Heart left ventricle (tissue), 16 donors: ENCODE measurements at regions not wholly inside any gene's neighbourhood (a gene's known extent, or its start where the extent isn't known, plus 50 kb on each side); places are given as distances from the start of the nearest gene placed in this dataset.

Source experiments
- ATAC-seq, 4 donors: fragments of 200-7000 bp; cut with Tn5 transposase; one replicate each; pipeline ENCODE4 v1.9.1; 2020 to 2022; ENCODE audit warnings: moderate library complexity in 4 of 4, mild to moderate bottlenecking in 3 of 4, moderate number of reproducible peaks in 1 of 4
- DNase-seq, 5 donors: peaks; one replicate each; pipeline ENCODE4 v3.0.0-alpha.2; 2020
- H3K27ac ChIP-seq, 12 donors: fragments of 200-600 bp; sonication (generic) in 4 of 12; one replicate each; pipeline versions ENCODE4 v1.5.0 to v1.8.0; 2016 to 2022; ENCODE audit warnings: mild to moderate bottlenecking in 2 of 12
- H3K27me3 ChIP-seq, 9 donors: fragments of 200-600 bp; sonication (generic) in 2 of 9; one replicate each; pipeline versions ENCODE4 v1.5.1 to v1.8.0; 2016 to 2022; ENCODE audit warnings: mild to moderate bottlenecking in 3 of 9
- H3K36me3 ChIP-seq, 9 donors: fragments of 200-600 bp; sonication (generic) in 2 of 9; one replicate each; pipeline versions ENCODE4 v1.5.0 to v1.8.0; 2018 to 2022; ENCODE audit warnings: mild to moderate bottlenecking in 2 of 9
- H3K4me1 ChIP-seq, 12 donors: fragments of 200-600 bp; sonication (generic) in 4 of 12; one replicate each; pipeline versions ENCODE4 v1.5.0 to v1.8.0; 2016 to 2022; ENCODE audit warnings: mild to moderate bottlenecking in 3 of 12
- H3K4me3 ChIP-seq, 12 donors: fragments of 200-600 bp; sonication (generic) in 4 of 12; one replicate each; pipeline versions ENCODE4 v1.5.0 to v1.8.0; 2017 to 2022; ENCODE audit warnings: mild to moderate bottlenecking in 9 of 12, moderate library complexity in 4 of 12
- H3K9me3 ChIP-seq, 12 donors: fragments of 200-600 bp; sonication (generic) in 4 of 12; one replicate each; pipeline versions ENCODE4 v1.5.0 to v1.8.0; 2016 to 2022; ENCODE audit warnings: mild to moderate bottlenecking in 1 of 12
- CTCF ChIP-seq, 12 donors: fragments of 200-600 bp; sonication (generic) in 4 of 12; IDR thresholded peaks; one replicate each; pipeline versions ENCODE4 v1.5.0 to v1.8.0; 2018 to 2022; ENCODE audit warnings: antibody characterized with exemption in 12 of 12, mild to moderate bottlenecking in 5 of 12
- POLR2A ChIP-seq, 2 donors: fragments of 450-650 bp; IDR thresholded peaks; one replicate each; pipeline ENCODE4 v1.6.1; 2017; ENCODE audit warnings: antibody characterized with exemption in 2 of 2, mild to moderate bottlenecking in 2 of 2, moderate library complexity in 2 of 2
- WGBS, 4 donors: extraction: QIAGEN DNeasy Blood & Tissue Kit in 2 of 4; methylation state at CpG; one replicate each; pipeline versions ENCODE4 v1.1.5 to v1.1.7; 2013 to 2018; 5-methylcytosine and 5-hydroxymethylcytosine counted together
- intact Hi-C, 10 donors: fragments of 100-400 bp; cut with DNase I; formaldehyde crosslinking; loops; one replicate each; pipeline versions ENCODE4 v1.11.1 to v1.14.2; 2022
- donor health status: ischemic (EF 13 %, LVEDD 7.1; RV severe dilation, severe dysfunction).
- donor health status: healthy with polysubstance abuse.
- donor health status: DM: no; HTN: yes; CAD: no.
- donor health status: DM: no; HTN: no; CAD: no.
- donor health status: ischemic (EF 25% LVEDD 6.9; RV normal size, moderate dysfunction).
- donor health status: ischemic (EF 25% LVEDD 5.7; RV mildly dilated, moderate dysfunction).
- donor health status: healthy.
- donor health status: DM: yes; HTN: yes; CAD: no.
- donor health status: ischemic (EF 35%, LVEDD 5.7; RV mildly dilated, moderate dysfunction).
- donor health status: nonischemic (EF 11% LVEDD 7.7; RV severe dilation, severe dysfunction).
- donor health status: DM: yes; HTN: yes; CAD: no.
- donor health status: PGD.
- donor health status: ischemic (EF 29% LVEDD 5.4; RV normal size, mild dysfunction).
- donor health status: nonischemic (EF 23%, LVEDD 6.1; RV moderate dilation, normal function).

GRCh38 chr20:12014736-12015135 lies 97.0 kb downstream of the BTBD3 start:
- H3K36me3 ChIP-seq: no peaks in the 10 kb centered on the region
- intact Hi-C loops: loop anchor here in 4 of 10 donors (5.0 to 10.0 kb wide), 3 partner anchors 98 to 340 kb away; no protein-coding TSS in a partner anchor
- H3K27me3 ChIP-seq: no peaks in the 10 kb centered on the region
- no peak for TF ChIP-seq CTCF (IDR thresholded peaks at IDR 0.05)
- TF ChIP-seq POLR2A (IDR thresholded peaks at IDR 0.05): no peak
- peaks cover 0 to 21% (median 6%) of the 10 kb centered on the region in 12 donors for H3K4me1 ChIP-seq
- WGBS, 4 donors: 83 to 98% (median 85%) methylated on average over 1 of the region's 1 CpG
- no peaks in the 10 kb centered on the region for H3K9me3 ChIP-seq
- H3K4me3 ChIP-seq: no peak overlapping the region
- ATAC-seq (no peak), DNase-seq (no peak)
- H3K27ac ChIP-seq: no peak overlapping the region

- intact Hi-C loops: loop anchor here in 4 of 10 donors (5.0 to 10.0 kb wide), 3 partner anchors 96 to 341 kb away; no protein-coding TSS in a partner anchor
- TF ChIP-seq CTCF (IDR thresholded peaks at IDR 0.05): no peak
- no peak for TF ChIP-seq POLR2A (IDR thresholded peaks at IDR 0.05)
- H3K27ac ChIP-seq: no peak overlapping the region
These were observed 98.6 kb downstream of the BTBD3 start for GRCh38 chr20:12016291-12016690.

GRCh38 chr20:12019715-12020114 lies 102.0 kb downstream of the BTBD3 start:
- Histone ChIP-seq H3K9me3 (no peaks in the 10 kb centered on the region), H3K27ac (no peak overlapping the region), H3K36me3 (no peaks in the 10 kb centered on the region), H3K4me1 (peaks cover 0 to 13% (median 6%) of the 10 kb centered on the region in 12 donors), H3K4me3 (no peak overlapping the region), H3K27me3 (no peaks in the 10 kb centered on the region)
- no peak for DNase-seq
- peak in 1 of 4 donors; percentile 24 for ATAC-seq
- WGBS, 4 donors: 57 to 72% (median 64%) methylated on average over 3 of the region's 3 CpGs
- TF ChIP-seq POLR2A (IDR thresholded peaks at IDR 0.05): no peak
- no peak for TF ChIP-seq CTCF (IDR thresholded peaks at IDR 0.05)
- intact Hi-C loops: loop anchor here in 5 of 10 donors (2.0 to 10.0 kb wide), 4 partner anchors 23 to 345 kb away; no protein-coding TSS in a partner anchor

More at GRCh38 chr20:12016291-12016690, 98.6 kb downstream of the BTBD3 start:
- no peak overlapping the region for H3K4me3 ChIP-seq
- 45 to 69% (median 64%) methylated on average over 2 of the region's 2 CpGs for WGBS, 4 donors
- H3K36me3 ChIP-seq: no peaks in the 10 kb centered on the region
- H3K4me1 ChIP-seq: peaks cover 0 to 21% (median 6%) of the 10 kb centered on the region in 12 donors
- no peak for ATAC-seq
- no peaks in the 10 kb centered on the region for H3K27me3 ChIP-seq
- DNase-seq: no peak
- H3K9me3 ChIP-seq: no peaks in the 10 kb centered on the region

- intact Hi-C loops: no loop called here
- WGBS, 4 donors: 87 to 93% (median 91%) methylated on average over 4 of the region's 4 CpGs
- H3K4me3 ChIP-seq: no peak overlapping the region
- no peak for ATAC-seq
- H3K4me1 ChIP-seq: peaks cover 0 to 9% (median 2%) of the 10 kb centered on the region in 12 donors
- TF ChIP-seq POLR2A (IDR thresholded peaks at IDR 0.05) (no peak), CTCF (IDR thresholded peaks at IDR 0.05) (no peak)
- H3K27ac ChIP-seq: no peak overlapping the region
- DNase-seq: no peak
- no peaks in the 10 kb centered on the region for H3K9me3 ChIP-seq
- H3K36me3 ChIP-seq: no peaks in the 10 kb centered on the region
- no peaks in the 10 kb centered on the region for H3K27me3 ChIP-seq
These were observed 103.2 kb downstream of the BTBD3 start for GRCh38 chr20:12020846-12021245.
